GM13977 (cell line): ENCODE measurements at regions not wholly inside any gene's neighbourhood (a gene's known extent, or its start where the extent isn't known, plus 50 kb on each side); places are given as distances from the start of the nearest gene placed in this dataset.

ENCODE experiments used
- DNase-seq: peaks from one replicate; pipeline ENCODE4 v3.0.0; 2012; ENCODE audit warnings: low spot score
- in situ Hi-C: fragments of 300-500 bp; cut with MboI; formaldehyde crosslinking; loops from one replicate; pipeline ENCODE4 v1.12.0; 2022; ENCODE audit warnings: low sequenced_read_pairs, low pct_unique_long_range_greater_than_20kb, mixed read lengths, inconsistent platforms; ENCODE audit not compliant: unreplicated experiment
- TF ChIP-seq, protein P1 (sequence below): IDR thresholded peaks from 2 replicates; pipeline ENCODE4 v1.5.1; 2012; ENCODE audit warnings: mild to moderate bottlenecking, control low read depth; ENCODE audit not compliant: insufficient read depth; ENCODE audit errors: extremely low read depth, missing control alignments

- in situ Hi-C loops, result no loop called here
- DNase-seq, result no peak
- TF ChIP-seq, protein P1, sequence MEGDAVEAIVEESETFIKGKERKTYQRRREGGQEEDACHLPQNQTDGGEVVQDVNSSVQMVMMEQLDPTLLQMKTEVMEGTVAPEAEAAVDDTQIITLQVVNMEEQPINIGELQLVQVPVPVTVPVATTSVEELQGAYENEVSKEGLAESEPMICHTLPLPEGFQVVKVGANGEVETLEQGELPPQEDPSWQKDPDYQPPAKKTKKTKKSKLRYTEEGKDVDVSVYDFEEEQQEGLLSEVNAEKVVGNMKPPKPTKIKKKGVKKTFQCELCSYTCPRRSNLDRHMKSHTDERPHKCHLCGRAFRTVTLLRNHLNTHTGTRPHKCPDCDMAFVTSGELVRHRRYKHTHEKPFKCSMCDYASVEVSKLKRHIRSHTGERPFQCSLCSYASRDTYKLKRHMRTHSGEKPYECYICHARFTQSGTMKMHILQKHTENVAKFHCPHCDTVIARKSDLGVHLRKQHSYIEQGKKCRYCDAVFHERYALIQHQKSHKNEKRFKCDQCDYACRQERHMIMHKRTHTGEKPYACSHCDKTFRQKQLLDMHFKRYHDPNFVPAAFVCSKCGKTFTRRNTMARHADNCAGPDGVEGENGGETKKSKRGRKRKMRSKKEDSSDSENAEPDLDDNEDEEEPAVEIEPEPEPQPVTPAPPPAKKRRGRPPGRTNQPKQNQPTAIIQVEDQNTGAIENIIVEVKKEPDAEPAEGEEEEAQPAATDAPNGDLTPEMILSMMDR, result no peak
Observed at GRCh38 chr3:126267169-126267975, 87.0 kb upstream of the ALDH1L1 start.

- in situ Hi-C loops, result no loop called here
- TF ChIP-seq, protein P1, result no peak
- DNase-seq, result no peak
Observed at GRCh38 chr3:126266850-126267168, 86.4 kb upstream of the ALDH1L1 start.

DNA sequence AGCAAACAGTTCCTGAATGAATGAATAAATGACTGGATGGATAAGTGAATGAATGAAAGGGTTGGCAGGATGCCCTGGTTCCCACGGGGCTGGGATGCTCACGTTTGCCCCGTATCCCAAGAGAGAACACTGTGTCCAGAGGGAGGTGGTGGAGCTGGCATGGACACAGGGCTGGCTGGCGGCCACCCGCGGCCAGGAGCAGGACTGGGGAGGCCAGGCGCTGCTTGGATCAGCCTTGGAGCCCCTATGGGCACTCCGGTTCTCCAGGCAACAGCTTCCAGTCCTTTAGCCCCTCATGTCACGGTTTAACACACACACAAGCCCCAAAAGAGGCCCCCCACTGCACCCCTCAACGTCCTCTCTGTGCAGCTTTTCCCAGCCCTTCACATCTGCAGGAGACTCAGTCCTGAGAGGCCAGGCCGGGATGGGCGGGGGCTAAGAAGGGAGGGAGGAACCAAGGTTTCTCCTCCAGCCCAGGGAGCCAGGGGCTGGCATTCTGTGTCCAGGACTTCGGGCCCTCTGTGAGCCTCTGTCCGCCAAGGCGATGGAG lies 86.0 kb upstream of the ALDH1L1 start:
- DNase-seq, result no peak
- in situ Hi-C loops, result no loop called here

GRCh38 chr3:126264952-126265351 lies 84.6 kb upstream of the ALDH1L1 start:
- TF ChIP-seq, protein P1, result no peak
- in situ Hi-C loops, result no loop called here
- no peak for DNase-seq

More for the DNA sequence above, 86.0 kb upstream of the ALDH1L1 start:
- TF ChIP-seq, protein P1, result no peak

DNA sequence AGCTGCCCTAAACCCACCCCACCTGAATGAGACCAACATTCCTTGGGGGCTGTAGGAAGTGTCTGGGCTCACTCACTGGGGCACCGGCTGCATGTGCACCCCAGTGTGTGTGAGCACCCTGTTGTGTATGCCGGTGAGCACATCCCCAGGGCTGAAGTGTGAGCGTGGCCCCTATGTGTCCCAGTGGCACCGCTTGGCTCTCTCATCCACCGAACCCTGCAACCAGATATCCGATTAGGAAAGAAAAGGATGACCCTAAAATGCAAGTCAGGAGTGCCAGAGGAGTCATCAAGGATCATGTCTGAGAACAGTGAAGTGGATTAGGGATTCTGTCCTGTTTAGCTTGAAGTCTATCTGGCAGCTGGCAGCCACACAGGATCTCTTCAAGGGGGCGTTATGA lies 84.0 kb upstream of the ALDH1L1 start:
- in situ Hi-C loops, result no loop called here
- TF ChIP-seq, protein P1, result no peak
- no peak for DNase-seq

DNA sequence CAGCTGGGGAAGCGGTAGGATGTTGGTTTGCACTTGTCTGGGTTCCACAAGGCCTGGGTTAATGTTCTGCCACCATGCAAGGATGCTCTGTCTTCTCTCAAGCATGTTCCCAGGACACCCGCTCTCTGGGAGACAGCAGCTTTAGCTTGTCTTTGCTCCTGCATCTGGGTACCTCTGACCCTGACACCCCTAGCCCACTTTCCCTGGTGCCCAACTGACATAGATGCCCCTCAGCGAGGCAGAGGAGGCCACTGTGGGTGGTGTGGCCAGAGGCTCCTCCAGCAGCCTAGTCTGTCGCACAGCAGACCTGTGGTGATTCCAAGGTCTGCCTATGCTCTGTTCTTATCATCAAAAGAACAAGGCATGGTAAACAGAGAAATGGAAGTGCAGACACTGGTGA lies 83.6 kb upstream of the ALDH1L1 start:
- no peak for DNase-seq
- TF ChIP-seq, protein P1, result no peak

More for the DNA sequence above, 83.6 kb upstream of the ALDH1L1 start:
- in situ Hi-C loops, result no loop called here
